Renal cortex interstitium (tissue), 11 donors: ENCODE measurements at regions not wholly inside any gene's neighbourhood (a gene's known extent, or its start where the extent isn't known, plus 50 kb on each side); places are given as distances from the start of the nearest gene placed in this dataset.

Experiments
- DNase-seq, 11 donors: peaks; one replicate each; pipeline ENCODE4 v3.0.0-alpha.2; 2013; ENCODE audit warnings: low read depth in 9 of 11, low spot score in 4 of 11; ENCODE audit errors: extremely low read depth in 1 of 11

DNA sequence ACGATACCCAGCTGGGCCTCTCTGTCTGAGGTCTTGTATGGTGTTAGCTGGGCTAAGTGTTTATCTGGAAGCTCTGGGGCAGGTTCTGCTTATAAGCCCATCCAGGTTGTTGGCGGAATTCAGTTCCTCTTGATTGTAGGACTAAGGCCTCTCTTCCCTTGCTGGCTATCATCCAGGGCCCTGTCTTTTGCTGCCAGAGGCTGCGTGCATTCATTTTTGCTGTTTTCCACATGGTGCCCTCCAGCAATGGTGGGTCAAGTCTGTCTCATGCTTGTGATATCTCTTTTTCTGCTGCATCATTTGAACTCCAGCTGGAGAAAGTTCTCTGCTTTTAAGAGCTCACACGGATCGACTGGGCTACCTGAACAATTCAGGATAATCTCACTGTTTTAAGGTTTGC, 105.7 kb upstream of the ZNF618 start:
- no peak for DNase-seq

DNA sequence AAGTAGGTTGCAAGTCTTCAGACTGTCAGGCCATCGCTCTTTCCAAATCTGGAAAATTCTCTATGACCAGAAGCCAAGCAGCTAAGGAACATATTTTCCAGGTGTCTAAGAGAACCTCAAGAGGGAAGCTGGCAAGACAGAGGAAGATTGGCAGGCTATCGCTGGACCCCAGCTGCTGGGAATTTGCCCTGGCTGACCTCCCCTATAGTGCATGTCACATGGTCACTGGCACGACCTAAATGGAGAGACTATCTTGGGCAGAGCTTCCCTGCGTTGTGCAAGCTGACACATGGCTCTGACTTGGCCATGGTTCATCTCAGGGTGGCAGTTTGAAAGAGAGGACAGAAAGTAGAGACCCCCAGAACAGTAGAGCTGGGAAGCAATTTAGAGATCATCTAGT, 104.9 kb upstream of the ZNF618 start:
- DNase-seq: no peak

DNA sequence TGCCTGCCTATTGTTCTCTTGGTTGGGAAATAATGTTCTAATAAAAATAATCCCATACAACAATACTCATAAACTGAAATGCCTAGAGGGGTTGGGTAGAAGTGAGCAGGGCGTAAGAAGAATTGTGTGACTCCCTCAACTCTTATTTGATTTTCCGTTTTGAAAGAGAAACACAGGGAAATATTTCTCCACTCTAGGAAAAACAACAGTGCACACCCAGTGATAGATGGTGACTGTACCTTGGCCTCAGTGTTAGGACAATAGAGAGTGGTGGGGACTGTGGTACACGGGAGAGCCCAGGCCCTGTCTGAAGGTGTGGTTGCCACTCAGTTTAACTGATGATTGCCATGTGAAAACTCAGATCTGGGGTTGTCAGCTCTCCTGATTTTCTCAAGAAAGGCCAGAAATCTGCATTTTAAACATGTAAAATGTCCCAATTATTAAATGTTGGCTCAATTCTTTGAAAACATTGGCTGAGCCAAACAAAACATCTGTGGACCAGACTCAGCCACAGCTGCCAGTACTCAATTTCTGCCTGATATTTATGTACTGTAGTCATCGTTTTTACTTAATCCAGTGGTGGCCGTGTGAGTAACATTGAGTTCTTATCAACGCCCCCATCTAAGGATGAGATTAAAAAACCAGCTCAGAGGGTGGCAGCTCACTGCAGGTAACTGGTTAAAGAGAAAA, 103.8 kb upstream of the ZNF618 start:
- DNase-seq: peak in 5 of 11 donors; percentile 29 to 64 (median 56)

DNA sequence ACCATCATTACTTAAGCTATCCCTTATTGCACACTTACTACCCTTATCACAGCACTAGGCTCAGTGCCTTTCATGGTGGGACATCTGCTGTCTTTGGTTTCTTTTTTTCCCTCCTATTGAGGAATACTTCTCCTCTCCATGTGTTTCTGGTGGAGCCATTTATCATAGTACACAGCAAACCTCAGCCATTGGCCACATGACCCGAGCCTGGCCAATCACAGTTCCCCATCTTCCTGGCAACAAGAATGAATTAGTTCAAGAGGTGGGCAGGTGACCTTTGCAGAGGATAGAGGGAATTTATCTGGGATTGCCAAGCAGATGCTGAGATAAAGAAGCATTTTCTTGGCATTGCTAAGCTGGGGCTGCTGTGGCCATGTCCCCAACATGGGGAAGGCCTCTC, 101.1 kb upstream of the ZNF618 start:
- DNase-seq: no peak

DNA sequence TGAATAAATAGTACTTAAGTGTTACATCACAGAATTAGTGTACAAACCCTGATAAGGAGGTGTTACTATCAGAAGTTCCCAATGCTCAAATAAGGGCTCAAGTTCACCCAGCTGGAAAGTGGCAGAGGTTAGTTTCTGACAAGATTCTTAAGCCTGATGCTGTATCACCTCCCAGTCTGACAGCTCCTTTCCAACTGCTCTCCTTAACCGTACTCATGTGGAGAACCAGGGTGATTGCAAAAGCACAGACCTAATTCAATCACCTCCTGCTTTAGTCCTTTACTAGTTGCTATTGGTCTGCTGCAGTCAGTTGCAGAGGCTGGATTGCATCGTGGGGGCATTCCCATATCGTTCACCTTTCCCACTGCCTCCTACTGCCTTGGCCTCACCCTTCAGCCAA, 100.4 kb upstream of the ZNF618 start:
- DNase-seq: no peak

DNA sequence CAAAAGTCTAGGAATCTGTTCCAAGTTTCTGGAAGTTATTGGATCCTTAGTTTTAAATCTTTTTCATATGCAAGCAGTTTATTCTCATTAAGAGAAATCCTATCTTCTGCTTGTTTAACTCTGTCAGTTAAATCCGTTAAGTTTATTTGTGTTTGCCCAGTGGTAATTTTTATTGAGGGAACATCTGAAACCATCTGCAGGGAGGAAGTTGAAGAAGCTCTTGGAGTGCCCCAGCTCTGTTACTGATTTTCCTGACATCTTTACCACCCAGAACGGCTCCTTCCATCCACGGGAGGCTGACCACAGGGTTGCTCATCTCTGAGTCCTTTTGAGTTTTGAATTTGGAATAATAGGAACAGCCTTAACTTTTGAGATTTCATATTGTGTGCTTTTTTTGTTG, 99.9 kb upstream of the ZNF618 start:
- no peak for DNase-seq

DNA sequence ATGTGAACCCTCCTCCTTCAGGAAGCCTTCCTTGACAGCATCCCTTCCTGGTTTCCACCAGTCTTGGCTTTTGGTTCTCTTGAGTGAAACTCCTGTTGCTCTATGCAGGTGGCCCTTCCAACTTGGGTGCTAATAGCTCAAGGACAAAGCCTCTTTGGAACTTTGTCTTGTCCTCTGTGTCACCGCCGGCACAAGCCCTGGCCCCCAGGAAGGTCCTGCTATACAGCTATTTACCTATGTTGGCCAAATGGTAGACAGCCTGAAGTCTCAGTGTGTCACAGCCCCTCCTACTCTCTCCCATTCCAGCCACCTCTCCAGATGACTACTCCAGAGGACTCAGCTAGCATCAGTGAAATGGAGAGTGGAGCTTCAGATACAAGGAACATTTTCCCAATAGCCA, 94.7 kb upstream of the ZNF618 start:
- no peak for DNase-seq

DNA sequence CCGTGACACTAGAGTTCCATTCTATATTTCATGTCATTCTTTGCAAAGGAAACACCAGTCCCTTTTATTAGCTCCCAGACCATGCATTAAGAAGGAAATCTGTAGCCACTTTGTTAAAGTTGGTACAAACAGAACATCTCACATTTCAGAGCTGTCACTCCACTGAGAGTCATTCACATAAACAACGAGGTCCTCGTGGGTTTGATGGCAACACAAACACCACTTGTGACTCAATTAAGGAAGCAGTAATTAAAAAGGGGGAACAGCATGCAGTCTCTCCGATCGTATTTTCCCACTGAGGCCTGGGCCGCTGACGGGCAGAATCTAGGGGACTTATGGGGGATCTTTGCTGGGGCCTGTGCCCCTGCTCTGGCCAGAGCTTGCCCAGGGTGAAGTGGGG, 94.2 kb upstream of the ZNF618 start:
- no peak for DNase-seq

DNA sequence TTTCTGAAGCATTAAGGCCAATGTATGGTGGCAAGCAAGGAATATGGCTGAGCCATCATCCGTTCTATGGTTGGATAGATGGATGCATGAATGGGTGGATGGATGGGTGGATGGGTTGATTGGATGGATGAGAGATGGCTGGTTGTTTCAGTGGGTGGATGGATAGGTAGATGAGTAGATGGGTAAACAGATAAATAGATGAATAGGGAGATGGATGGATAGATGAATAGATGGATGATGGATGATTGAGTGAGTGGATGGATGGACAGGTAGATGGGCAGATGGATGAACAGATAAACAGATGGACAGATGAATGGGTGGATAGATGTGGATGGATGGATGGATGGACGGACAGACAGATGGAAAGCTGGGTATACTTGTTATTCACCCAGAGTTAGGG, 92.6 kb upstream of the ZNF618 start:
- no peak for DNase-seq

DNA sequence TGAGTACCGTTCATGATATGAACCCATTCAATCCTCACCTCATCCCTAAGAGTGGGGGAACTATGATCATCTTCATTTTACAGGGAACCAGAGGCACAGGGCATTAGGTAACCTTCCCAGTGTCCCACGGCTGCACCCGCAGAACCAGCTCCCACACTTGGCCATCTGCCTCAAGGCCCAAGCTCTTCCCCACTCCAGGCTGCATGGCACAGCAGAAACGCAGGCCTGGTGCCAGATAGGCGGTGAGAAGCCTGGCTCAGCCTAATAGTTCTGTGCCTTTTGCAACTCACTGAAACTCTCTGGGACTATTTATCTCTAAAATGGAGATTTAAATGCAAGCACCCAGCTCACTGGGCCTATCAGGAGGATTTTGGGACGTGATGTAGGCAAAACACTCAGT, 90.8 kb upstream of the ZNF618 start:
- DNase-seq: no peak

DNA sequence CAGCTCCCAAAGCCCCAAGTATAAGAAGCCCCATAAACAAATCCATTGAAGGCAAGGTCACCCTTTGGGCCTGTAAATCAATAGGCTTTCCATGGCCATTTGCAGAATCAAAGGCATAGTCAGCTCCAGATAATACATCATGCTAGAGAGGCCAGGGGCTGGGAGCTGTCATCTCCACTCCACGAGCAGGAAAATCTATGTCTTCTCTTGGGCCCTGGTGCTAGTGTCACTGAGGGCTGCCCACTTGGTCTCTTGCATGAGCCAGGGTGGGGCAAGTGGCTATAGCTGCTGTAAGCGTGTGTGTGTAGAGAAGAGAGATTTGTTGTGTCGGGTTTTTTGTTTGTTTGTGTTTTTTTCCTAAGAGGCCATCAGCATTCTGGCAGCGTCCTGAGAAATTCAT, 90.0 kb upstream of the ZNF618 start:
- peak in 1 of 11 donors; percentile 22 for DNase-seq

DNA sequence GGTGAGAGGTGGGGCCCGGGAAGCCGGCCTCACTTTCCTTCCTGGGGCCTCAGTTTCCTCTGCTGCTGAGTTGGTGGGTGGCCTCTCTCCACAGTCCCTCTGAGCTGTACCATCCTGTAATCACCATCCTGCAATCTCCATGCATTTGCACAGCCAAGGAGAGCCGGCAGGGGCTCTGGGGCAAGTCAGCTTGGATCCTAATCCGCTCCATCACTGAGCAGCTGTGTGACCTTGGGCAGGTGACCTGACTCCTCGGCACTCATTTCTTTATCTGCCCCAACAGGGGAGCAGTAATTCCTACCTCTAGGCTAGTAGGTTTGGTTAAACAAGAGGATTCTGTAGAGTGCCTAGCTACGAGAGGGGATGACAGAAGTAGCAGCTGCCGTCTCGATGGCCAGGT, 88.2 kb upstream of the ZNF618 start:
- DNase-seq: no peak

DNA sequence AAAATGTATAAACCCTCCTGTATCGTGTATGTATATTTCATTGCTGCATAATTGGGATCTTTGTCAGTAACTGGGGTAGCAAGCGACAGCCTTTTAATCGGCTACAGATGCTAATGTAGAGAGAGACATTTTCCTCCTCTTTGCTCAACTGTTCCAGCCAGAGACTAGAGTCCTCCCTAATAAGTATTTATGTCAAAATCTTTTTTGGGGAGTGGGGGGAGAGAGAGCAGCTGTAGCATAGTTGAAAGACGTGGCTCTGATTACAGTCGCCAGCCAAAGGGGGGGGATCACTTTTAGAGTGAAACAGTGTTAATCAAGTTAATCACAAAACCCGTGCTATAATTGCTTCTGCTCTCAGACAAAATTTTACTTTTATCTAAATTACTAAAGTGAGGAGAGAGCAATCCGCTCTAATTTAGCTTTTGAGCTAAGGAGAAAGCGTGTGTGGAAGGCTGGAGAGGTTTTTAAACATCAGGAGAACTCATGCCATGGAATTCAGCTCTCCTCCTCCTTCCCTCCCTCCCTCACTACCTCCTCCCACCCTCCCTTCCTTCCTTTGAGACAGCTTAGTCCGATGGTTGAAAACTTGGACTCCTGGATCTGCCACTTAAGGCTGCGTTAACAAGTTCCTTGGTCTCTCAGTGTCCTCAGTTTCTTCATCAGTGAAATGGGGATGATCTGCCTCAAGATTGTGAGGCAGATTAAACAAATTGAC, 87.3 kb upstream of the ZNF618 start:
- DNase-seq: no peak

DNA sequence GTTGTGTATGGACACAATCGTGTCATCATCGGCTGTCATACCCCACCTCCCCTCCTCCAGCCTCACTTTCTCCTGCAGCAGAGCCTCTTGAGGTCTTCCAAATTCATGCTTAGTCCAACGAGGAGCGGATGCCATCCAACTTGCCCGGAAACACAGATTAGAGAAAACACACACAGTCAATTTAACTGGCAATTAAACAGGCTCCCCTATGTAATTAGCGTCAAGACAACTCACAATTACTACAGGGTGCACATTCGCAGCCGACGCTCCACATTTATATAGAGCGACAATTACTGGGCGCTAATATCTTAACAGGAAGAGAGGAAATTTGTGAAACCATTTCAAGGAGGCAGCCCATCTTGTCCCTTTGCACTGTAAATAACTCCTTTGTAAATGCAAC, 86.0 kb upstream of the ZNF618 start:
- no peak for DNase-seq

DNA sequence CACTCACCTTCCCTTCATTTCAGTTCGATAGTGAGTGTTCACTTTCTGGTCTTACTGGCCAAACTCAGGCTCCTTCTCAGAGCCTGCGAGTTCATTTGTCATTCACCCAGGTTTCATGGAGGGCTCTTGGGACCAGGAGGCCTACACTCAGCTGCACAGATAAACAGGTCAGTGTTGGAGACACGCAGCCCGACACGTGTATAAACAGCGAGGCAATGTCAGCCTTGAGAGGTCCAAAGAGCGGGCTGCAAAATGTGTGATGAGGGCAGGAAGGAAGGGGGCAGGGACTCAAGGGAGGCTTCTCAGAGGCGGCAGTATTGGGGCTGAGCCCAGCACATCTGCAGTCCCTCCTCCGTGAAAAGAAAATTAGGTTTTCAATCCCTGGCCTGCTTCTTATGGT, 82.6 kb upstream of the ZNF618 start:
- DNase-seq: no peak

DNA sequence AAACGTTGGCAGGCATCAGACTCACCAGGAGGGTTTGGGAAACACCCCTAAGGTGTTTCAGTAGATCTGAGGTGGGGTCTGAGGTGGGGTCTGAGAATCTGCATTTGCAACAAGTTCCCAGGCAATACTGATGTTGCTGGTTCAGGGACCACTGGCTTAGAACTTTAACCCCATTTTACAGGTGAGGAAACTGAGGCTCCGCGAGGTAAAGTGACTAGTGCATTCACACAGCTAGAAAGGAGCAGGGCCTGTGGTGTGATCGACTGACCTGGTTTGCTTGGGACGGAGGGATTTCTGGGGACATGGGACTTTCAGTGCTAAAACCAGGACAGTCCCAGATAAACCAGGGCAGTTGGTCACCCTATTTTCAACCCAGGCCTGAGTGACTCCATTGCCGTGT, 81.4 kb upstream of the ZNF618 start:
- no peak for DNase-seq

DNA sequence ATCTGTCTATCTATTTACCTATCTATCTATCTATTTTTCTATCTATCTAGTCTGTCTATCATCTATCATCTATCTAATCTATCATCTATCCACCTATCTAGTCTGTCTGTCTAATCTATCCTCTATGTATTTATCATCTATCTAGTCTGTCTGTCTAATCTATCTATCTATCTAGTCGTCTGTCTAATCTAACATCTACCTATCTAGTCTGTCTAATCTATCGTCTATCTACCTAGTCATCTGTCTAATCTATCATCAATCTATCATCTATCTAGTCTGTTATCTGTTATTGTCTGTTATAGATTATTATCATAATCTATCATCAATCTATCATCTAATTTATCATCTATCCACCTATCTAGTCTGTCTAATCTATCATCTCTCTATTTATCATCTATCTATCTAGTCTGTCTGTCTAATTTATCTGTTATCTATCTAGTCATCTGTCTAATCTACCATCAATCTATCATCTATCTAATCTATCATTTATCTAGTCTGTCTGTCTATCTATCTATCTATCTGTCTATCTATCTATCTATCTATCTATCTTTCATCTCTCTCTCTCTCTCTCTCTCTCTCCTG, 80.2 kb upstream of the ZNF618 start:
- DNase-seq: no peak

DNA sequence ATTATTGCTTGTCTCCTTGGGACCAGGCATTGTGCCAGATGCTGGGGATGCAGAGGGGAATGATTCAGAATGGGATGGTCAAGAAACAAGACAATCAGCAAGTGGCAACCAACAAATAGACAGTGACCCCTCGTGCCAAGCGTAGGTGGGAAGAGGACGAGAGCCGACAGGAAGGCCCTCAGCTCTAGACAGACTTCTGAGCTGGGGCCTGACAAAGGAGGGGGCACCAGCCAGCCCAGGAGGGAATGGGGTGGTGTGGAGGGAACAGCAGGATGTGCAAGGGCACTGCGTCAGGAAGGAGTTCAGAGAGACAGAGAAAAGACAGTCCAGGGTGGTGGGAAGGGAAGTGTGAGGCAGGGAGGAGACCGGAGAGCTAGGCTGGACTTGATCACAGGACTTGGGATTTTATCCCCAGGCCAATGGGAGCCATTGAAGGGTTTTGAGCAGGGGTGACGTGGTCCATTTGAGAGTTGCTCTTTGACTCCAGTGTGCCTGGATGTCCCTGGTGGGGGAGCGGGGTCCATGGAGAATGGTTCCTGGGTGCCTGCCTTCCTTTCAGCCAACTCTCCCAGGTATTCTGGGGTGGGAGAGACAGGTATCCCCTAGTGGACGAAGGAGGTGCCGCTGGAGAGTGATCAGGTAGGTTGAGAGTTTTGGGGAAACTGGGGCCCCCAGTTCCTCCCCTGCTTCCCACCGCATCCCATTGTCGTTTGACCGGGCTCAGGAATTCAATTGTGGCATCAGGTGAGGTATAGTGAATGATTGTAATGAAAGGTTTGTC, 79.3 kb upstream of the ZNF618 start:
- DNase-seq: no peak

DNA sequence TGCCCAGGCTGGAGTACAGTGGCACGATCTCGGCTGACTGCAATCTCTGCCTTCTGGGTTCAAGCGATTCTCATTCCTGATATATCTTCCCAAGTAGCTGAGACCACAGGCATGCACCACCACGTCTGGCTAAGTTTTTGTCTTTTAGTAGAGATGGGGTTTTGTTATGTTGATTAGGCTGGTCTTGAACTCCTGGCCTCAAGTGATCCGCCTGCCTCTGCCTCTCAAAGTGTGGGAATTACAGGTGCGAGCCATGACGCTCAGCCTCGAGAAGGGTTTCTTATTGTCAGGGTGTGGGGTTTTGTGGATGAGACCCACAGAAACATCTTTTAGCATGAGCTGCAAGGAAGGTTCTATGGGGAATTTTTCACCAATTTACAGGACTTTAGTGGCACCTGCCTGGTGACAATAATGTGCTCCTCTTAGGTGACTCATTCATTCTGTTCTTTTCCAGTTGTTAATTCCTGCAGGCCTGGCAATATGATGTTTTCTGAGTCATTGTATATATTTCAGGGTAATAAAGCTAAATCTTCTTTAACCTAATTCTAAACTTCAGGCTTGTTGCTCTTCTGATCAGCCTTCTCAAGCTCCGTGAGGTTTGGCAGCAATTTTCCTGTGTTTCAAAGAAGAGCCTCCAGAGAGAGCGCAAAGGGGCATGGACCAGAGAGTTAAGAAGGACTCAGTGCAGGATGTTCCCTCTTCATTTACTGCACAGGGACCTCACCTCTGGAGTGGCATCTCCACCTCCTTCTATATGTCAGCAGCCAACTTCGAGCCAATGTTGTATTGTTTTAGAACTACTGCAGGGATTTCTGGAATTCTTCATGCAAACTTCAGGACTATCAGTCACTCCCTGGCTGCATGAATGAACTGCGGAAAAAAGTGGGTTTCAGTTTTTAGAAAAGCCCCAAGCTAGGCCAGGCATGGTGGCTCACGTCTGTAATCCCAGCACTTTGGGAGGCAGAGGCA, 77.8 kb upstream of the ZNF618 start:
- DNase-seq: no peak
